ENCODE measurements at regions not wholly inside any gene's neighbourhood (a gene's known extent, or its start where the extent isn't known, plus 50 kb on each side); places are given as distances from the start of the nearest gene placed in this dataset.
"Not testable (repeated sequence)": the region's sequence is repeated elsewhere in the genome, so short reads cannot be mapped to it uniquely, and the experiment has no call there.

GRCh38 chr17:22337467-22337866 is 645.1 kb downstream of the KCNJ18 start:
- TF ChIP-seq CTCF (conservative IDR thresholded peaks at IDR 0.05) = no peak
- no peak overlapping the region for H3K27ac ChIP-seq

DNA sequence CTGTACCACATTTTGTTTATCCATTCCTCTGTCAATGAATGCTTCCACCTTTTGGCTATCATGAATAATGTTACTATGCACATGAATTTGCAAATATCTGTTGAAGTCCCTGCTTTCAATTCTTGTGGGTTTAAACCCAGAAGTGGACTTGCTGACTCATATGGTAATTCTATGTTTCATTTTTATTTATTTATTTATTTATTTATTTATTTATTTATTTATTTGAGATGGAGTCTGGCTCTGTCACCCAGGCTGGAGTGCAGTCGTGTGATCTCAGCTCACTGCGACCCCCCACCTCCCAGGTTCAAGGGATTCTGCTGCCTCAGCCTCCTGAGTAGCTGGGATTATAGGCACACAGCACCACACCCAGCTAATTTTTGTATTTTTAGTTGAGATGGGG is 664.3 kb downstream of the KCNJ18 start:
- H3K27ac ChIP-seq = not testable (repeated sequence)

- not testable (repeated sequence) for H3K27ac ChIP-seq
Measured at GRCh38 chr17:22370988-22371387, 678.7 kb downstream of the KCNJ18 start.

- no peak for TF ChIP-seq CTCF (conservative IDR thresholded peaks at IDR 0.05)
- H3K27ac ChIP-seq = no peak overlapping the region
Measured at GRCh38 chr17:22373911-22374310, 681.6 kb downstream of the KCNJ18 start.

DNA sequence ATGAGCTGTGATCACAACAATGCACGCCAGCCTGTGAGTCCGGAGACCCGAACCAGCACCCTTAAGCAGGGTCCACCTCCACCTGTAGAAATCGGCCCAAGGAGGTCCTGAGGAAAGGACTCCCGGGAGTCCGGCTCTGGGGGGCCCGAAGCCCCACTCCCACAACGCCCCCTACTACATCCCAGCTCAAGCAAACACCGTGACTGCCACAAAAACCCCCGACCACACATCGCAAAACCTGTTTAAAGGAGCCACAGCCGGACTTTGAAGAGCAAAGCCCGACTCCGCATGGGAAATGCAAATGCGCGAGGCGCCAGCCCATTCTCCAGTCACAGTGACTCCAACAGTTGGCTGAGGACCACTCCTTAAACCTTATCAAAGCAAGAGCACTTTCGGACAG is 682.4 kb downstream of the KCNJ18 start:
- no peak for TF ChIP-seq CTCF (conservative IDR thresholded peaks at IDR 0.05)
- H3K27ac ChIP-seq = no peak overlapping the region

DNA sequence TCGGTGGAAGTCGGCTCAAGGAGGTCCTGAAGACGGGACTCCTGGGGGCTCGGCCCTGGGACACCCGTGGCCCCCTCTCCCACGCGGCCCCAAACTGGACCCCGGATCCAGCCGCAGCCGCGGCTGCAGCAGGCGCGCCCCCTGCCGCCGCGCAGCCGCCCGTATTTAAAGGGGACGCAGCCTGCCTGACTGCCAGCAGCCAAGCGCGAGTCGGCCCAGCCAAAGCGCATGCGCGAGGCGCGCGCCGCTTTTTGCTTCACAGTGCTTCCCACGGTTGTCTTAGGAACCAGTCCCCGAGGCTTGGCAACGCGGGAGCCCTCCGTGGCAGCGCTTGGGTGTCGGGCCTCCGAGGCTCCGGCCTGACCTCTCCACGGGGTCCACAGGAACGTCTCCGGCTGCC is 684.4 kb downstream of the KCNJ18 start:
- H3K27ac ChIP-seq = not testable (repeated sequence)

DNA sequence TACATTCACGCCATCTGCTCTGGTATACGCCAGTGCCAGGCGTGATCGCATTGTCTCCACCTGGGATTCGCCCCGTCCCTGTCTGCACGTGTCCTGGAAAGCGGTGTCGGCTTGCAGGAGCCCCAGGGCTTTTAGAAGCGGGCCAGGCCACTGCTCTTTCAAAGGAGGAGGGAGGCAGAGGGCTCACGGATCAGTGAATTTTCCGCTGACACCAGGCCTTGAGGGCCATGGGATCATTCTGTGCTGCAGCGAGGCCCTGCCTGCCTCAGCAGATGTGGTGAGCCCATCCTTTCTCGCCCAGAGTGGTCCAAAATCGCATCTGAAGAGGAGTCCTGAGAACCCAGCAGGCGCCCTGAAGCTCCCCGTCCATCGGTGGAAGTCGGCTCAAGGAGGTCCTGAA is 686.4 kb downstream of the KCNJ18 start:
- not testable (repeated sequence) for H3K27ac ChIP-seq

GRCh38 chr17:22381589-22381988 is 689.3 kb downstream of the KCNJ18 start:
- not testable (repeated sequence) for H3K27ac ChIP-seq

- not testable (repeated sequence) for H3K27ac ChIP-seq
Measured at GRCh38 chr17:22383772-22384460, 691.6 kb downstream of the KCNJ18 start.

DNA sequence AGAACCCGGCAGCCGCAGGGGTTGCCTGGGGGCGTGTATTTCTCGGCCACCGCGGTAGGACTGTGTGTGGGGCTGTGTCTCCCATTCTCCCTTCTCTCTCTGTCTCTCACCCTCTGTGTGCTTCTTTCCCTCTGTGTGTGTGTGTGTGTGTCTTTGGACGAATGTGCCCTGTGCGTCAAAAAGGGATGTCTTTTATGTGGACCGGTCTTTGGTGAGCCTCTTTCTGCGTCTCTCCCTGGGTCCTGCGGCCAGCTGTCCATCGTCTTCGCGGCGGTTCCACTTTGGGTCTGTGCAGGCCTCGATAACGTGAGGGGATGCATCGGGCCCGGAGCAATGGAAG is 692.1 kb downstream of the KCNJ18 start:
- H3K27ac ChIP-seq = not testable (repeated sequence)

- not testable (repeated sequence) for H3K27ac ChIP-seq
Measured at GRCh38 chr17:22398446-22398845, 706.1 kb downstream of the KCNJ18 start.

- not testable (repeated sequence) for H3K27ac ChIP-seq
Measured at GRCh38 chr17:22399037-22399436, 706.7 kb downstream of the KCNJ18 start.

- not testable (repeated sequence) for H3K27ac ChIP-seq
Measured at GRCh38 chr17:22405080-22405479, 712.8 kb downstream of the KCNJ18 start.
